ENCODE measurements at regions not wholly inside any gene's neighbourhood (a gene's known extent, or its start where the extent isn't known, plus 50 kb on each side); places are given as distances from the start of the nearest gene placed in this dataset.

DNA sequence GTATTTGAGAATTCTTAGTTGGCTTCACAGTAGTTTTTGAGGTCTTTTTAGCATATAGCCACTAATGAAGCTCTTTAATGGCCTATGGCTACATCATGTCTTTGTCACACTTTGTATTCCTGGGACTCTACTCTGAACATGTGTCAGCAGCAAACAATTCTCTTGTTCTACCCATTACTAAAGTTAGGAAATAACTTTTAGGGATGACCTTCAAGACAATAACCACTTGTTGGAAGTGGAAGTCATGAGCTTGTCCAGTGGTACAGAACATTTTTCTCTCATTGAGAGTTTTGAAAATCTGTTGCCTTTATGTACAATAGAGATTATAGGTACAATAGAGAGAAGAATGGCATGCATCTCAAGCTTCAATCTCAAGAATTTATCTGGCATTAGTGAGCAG lies 571.6 kb upstream of the JAG1 start:
- TF ChIP-seq CTCF (conservative IDR thresholded peaks at IDR 0.05; ENCODE audit: low read length) (no peak), EZH2phosphoT487 (IDR thresholded peaks at IDR 0.05; ENCODE audit: borderline replicate concordance, low read depth, low read length) (no peak)
